ENCODE measurements at regions not wholly inside any gene's neighbourhood (a gene's known extent, or its start where the extent isn't known, plus 50 kb on each side); places are given as distances from the start of the nearest gene placed in this dataset.

- ATAC-seq, result no peak
- TF ChIP-seq GLIS3 (CRISPR knock-in tag; IDR thresholded peaks at IDR 0.05) (no peak), BACH2 (CRISPR knock-in tag; IDR thresholded peaks at IDR 0.05; ENCODE audit: borderline replicate concordance) (no peak), ISL1 (CRISPR knock-in tag; IDR thresholded peaks at IDR 0.05) (no peak), CSDC2 (CRISPR knock-in tag; IDR thresholded peaks at IDR 0.05) (no peak), SNAI2 (CRISPR knock-in tag; IDR thresholded peaks at IDR 0.05) (no peak), ZNF8 (CRISPR knock-in tag; IDR thresholded peaks at IDR 0.05) (no peak), ZC3H10 (CRISPR knock-in tag; IDR thresholded peaks at IDR 0.05) (no peak), ESRRG (CRISPR knock-in tag; IDR thresholded peaks at IDR 0.05) (no peak), ARNTL (CRISPR knock-in tag; IDR thresholded peaks at IDR 0.05; ENCODE audit: borderline replicate concordance, low read depth) (no peak), ZFP30 (CRISPR knock-in tag; IDR thresholded peaks at IDR 0.05) (no peak), CREB5 (CRISPR knock-in tag; IDR thresholded peaks at IDR 0.05; ENCODE audit: low read depth) (no peak), ZNF70 (CRISPR knock-in tag; IDR thresholded peaks at IDR 0.05) (no peak), PATZ1 (CRISPR knock-in tag; IDR thresholded peaks at IDR 0.05; ENCODE audit: borderline replicate concordance) (no peak), RARB (CRISPR knock-in tag; IDR thresholded peaks at IDR 0.05) (no peak), PPARA (CRISPR knock-in tag; IDR thresholded peaks at IDR 0.05; ENCODE audit: borderline replicate concordance) (no peak)
These were observed 112.5 kb downstream of the UNCX start for GRCh38 chr7:1344981-1345701.

GRCh38 chr7:1345796-1346755 is 113.2 kb downstream of the MICALL2 start:
- no peak for ATAC-seq
- no peak for TF ChIP-seq ESRRG (CRISPR knock-in tag; IDR thresholded peaks at IDR 0.05)
- no peak for TF ChIP-seq CSRNP3 (CRISPR knock-in tag; IDR thresholded peaks at IDR 0.05)
- no peak for TF ChIP-seq TSHZ2 (CRISPR knock-in tag; IDR thresholded peaks at IDR 0.05)
- no peak for TF ChIP-seq POU6F1 (CRISPR knock-in tag; IDR thresholded peaks at IDR 0.05; ENCODE audit: borderline replicate concordance, low read depth)
- no peak for TF ChIP-seq BACH2 (CRISPR knock-in tag; IDR thresholded peaks at IDR 0.05; ENCODE audit: borderline replicate concordance)
- TF ChIP-seq OSR1 (CRISPR knock-in tag; IDR thresholded peaks at IDR 0.05), result no peak
- no peak for TF ChIP-seq ZNF8 (CRISPR knock-in tag; IDR thresholded peaks at IDR 0.05)
- TF ChIP-seq PATZ1 (CRISPR knock-in tag; IDR thresholded peaks at IDR 0.05; ENCODE audit: borderline replicate concordance), result no peak
- no peak for TF ChIP-seq ZNF70 (CRISPR knock-in tag; IDR thresholded peaks at IDR 0.05)
- TF ChIP-seq ZC3H10 (CRISPR knock-in tag; IDR thresholded peaks at IDR 0.05), result no peak
- no peak for TF ChIP-seq TOX (CRISPR knock-in tag; IDR thresholded peaks at IDR 0.05; ENCODE audit: borderline replicate concordance)
- no peak for TF ChIP-seq RARB (CRISPR knock-in tag; IDR thresholded peaks at IDR 0.05)
- TF ChIP-seq SNAI2 (CRISPR knock-in tag; IDR thresholded peaks at IDR 0.05), result no peak
- no peak for TF ChIP-seq TCF4 (CRISPR knock-in tag; IDR thresholded peaks at IDR 0.05; ENCODE audit: borderline replicate concordance)
- no peak for TF ChIP-seq PPARA (CRISPR knock-in tag; IDR thresholded peaks at IDR 0.05; ENCODE audit: borderline replicate concordance)

All from SK-N-SH treated with all-trans-retinoic acid at 6 μM for 48 hours (cell line).